ENCODE measurements at regions not wholly inside any gene's neighbourhood (a gene's known extent, or its start where the extent isn't known, plus 50 kb on each side); places are given as distances from the start of the nearest gene placed in this dataset.

DNA sequence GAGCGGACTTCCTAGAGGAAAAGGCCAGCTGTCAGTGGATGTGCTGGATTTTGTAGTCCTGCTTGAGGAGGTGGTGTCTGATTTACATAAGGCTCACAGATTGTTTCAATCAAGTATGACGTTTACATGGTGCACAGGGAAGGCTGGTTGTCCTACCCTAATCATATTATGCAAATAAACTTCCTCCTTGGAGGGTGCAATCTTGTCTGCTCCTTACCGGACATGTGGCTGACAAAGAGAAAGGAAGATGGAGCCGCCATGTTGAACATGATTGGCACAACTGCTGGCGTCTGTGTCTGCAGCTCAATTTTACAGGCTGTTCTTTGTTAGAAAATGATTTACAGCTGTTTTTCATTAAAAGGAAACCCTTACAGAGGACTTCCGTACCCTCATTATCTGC lies 1656.1 kb downstream of the KCNT2 start:
- no peaks in the 10 kb centered on the region for H3K9me3 ChIP-seq (replicated peaks; ENCODE audit: control insufficient read depth, insufficient read depth, low read length)
- H3K27ac ChIP-seq (ENCODE audit: control insufficient read depth, insufficient read depth): no peak overlapping the region
- H3K4me2 ChIP-seq (ENCODE audit: control insufficient read depth, insufficient read depth): no peak overlapping the region
- H3K27me3 ChIP-seq (replicated peaks in 1 of 2; ENCODE audit: control insufficient read depth in 2 of 2, insufficient read depth in 2 of 2, low read length in 1 of 2): no peaks in the 10 kb centered on the region
- no peak for DNase-seq (ENCODE audit: low read depth, low spot score)
- FAIRE-seq: no peak
- TF ChIP-seq TCF7 (IDR thresholded peaks at IDR 0.05; ENCODE audit: borderline replicate concordance): no peak
- no peak for TF ChIP-seq MYB (IDR thresholded peaks at IDR 0.05; ENCODE audit: borderline replicate concordance, low read depth, low read length)
- TF ChIP-seq, protein P1, sequence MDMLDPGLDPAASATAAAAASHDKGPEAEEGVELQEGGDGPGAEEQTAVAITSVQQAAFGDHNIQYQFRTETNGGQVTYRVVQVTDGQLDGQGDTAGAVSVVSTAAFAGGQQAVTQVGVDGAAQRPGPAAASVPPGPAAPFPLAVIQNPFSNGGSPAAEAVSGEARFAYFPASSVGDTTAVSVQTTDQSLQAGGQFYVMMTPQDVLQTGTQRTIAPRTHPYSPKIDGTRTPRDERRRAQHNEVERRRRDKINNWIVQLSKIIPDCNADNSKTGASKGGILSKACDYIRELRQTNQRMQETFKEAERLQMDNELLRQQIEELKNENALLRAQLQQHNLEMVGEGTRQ (IDR thresholded peaks at IDR 0.05; ENCODE audit: borderline replicate concordance, low read depth, low read length): no peak
- no peak for TF ChIP-seq MXI1 (IDR thresholded peaks at IDR 0.05; ENCODE audit: low read depth, low read length)
- TF ChIP-seq CBX5 (IDR thresholded peaks at IDR 0.05; ENCODE audit: low read depth): no peak
- TF ChIP-seq MEF2A (IDR thresholded peaks at IDR 0.05; ENCODE audit: insufficient read depth, low read depth, low read length): no peak
- no peak for TF ChIP-seq RUNX3 (IDR thresholded peaks at IDR 0.05; ENCODE audit: low read length)
- no peak for TF ChIP-seq KLF5 (IDR thresholded peaks at IDR 0.05; ENCODE audit: partially characterized antibody)
- no peak for TF ChIP-seq SMC3 (IDR thresholded peaks at IDR 0.05; ENCODE audit: borderline replicate concordance, low read length)
- POLR2A ChIA-PET: no interaction called here
- RAD21 ChIA-PET (ENCODE audit: unreplicated experiment): no interaction called here
- no peak for ATAC-seq
- no peaks in the 10 kb centered on the region for H3K79me2 ChIP-seq (ENCODE audit: control insufficient read depth, insufficient read depth, low read length)
- CTCF ChIA-PET: no interaction called here
- no TSS peak for BruUV-seq (replicated peaks)
- no peaks in the 10 kb centered on the region for H4K20me1 ChIP-seq (ENCODE audit: control insufficient read depth, insufficient read depth)
- no peaks in the 10 kb centered on the region for H3K4me1 ChIP-seq (ENCODE audit: control insufficient read depth, insufficient read depth, low read length)
- in situ Hi-C loops (cut with MboI): no loop called here
- H3K4me3 ChIP-seq: no peak overlapping the region
- H3K36me3 ChIP-seq (ENCODE audit: control insufficient read depth in 2 of 2, insufficient read depth in 2 of 2, low read length in 1 of 2): no peaks in the 10 kb centered on the region
- intact Hi-C loops (cut with micrococcal nuclease; ENCODE audit: unreplicated experiment): no loop called here
- H3K9ac ChIP-seq (ENCODE audit: control insufficient read depth, insufficient read depth, low read length): no peak overlapping the region
- H2AFZ ChIP-seq (ENCODE audit: control insufficient read depth, low read depth, low read length): no peak overlapping the region
- SMC1A ChIA-PET (ENCODE audit: uncharacterized antibody, unreplicated experiment): no interaction called here
- WGBS (ENCODE audit: insufficient coverage, insufficient replicate concordance, low lambda C conversion rate, missing lambda C conversion rate): 44% methylated on average over 6 of the region's 6 CpGs

GRCh38 chr1:194950584-194950983 lies 1657.7 kb downstream of the KCNT2 start:
- intact Hi-C loops (cut with micrococcal nuclease; ENCODE audit: unreplicated experiment): no loop called here
- DNase-seq (ENCODE audit: low read depth, low spot score): no peak
- H3K9me3 ChIP-seq (replicated peaks; ENCODE audit: control insufficient read depth, insufficient read depth, low read length): no peaks in the 10 kb centered on the region
- in situ Hi-C loops (cut with MboI): no loop called here
- no peaks in the 10 kb centered on the region for H3K36me3 ChIP-seq (ENCODE audit: control insufficient read depth in 2 of 2, insufficient read depth in 2 of 2, low read length in 1 of 2)
- H3K27me3 ChIP-seq (replicated peaks in 1 of 2; ENCODE audit: control insufficient read depth in 2 of 2, insufficient read depth in 2 of 2, low read length in 1 of 2): no peaks in the 10 kb centered on the region
- 22% methylated on average over 1 of the region's 1 CpG for WGBS (ENCODE audit: insufficient coverage, insufficient replicate concordance, low lambda C conversion rate, missing lambda C conversion rate)
- FAIRE-seq: no peak
- H3K4me3 ChIP-seq: no peak overlapping the region
- H4K20me1 ChIP-seq (ENCODE audit: control insufficient read depth, insufficient read depth): no peaks in the 10 kb centered on the region
- ChIA-PET POLR2A (no interaction called here), CTCF (no interaction called here), SMC1A (ENCODE audit: uncharacterized antibody, unreplicated experiment) (no interaction called here), RAD21 (ENCODE audit: unreplicated experiment) (no interaction called here)
- H3K4me1 ChIP-seq (ENCODE audit: control insufficient read depth, insufficient read depth, low read length): no peaks in the 10 kb centered on the region
- TF ChIP-seq ATF7 (IDR thresholded peaks at IDR 0.05; ENCODE audit: low read depth): no peak
- TF ChIP-seq FOXM1 (IDR thresholded peaks at IDR 0.05; ENCODE audit: low read depth, low read length): no peak
- no peak for TF ChIP-seq STAT3 (IDR thresholded peaks at IDR 0.05; ENCODE audit: low read depth, low read length)
- H2AFZ ChIP-seq (ENCODE audit: control insufficient read depth, low read depth, low read length): no peak overlapping the region
- ATAC-seq: no peak
- BruUV-seq (replicated peaks): no TSS peak
- H3K9ac ChIP-seq (ENCODE audit: control insufficient read depth, insufficient read depth, low read length): no peak overlapping the region
- no peak overlapping the region for H3K4me2 ChIP-seq (ENCODE audit: control insufficient read depth, insufficient read depth)
- H3K79me2 ChIP-seq (ENCODE audit: control insufficient read depth, insufficient read depth, low read length): no peaks in the 10 kb centered on the region
- H3K27ac ChIP-seq (ENCODE audit: control insufficient read depth, insufficient read depth): no peak overlapping the region
